ENCODE measurements at regions not wholly inside any gene's neighbourhood (a gene's known extent, or its start where the extent isn't known, plus 50 kb on each side); places are given as distances from the start of the nearest gene placed in this dataset.

GRCh38 chr7:26511866-26512265 is 220.2 kb downstream of the SNX10 start:
- Histone ChIP-seq H2BK12ac (ENCODE audit: low read depth, low read length) (no peak overlapping the region), H3K14ac (ENCODE audit: insufficient read length) (no peak overlapping the region), H2AK5ac (ENCODE audit: low read depth, low read length) (no peak overlapping the region), H2BK5ac (ENCODE audit: low read depth, low read length) (no peak overlapping the region), H2BK120ac (replicated peaks; ENCODE audit: low read depth, low read length) (no peak overlapping the region), H3K23me2 (ENCODE audit: low read depth, low read length) (no peaks in the 10 kb centered on the region), H3K56ac (replicated peaks; ENCODE audit: insufficient read length, low read depth, low read length) (no peak overlapping the region), H4K5ac (ENCODE audit: insufficient read length, low read depth, low read length) (no peak overlapping the region), H3K18ac (ENCODE audit: extremely low read depth, low read length) (no peak overlapping the region), H3K79me2 (ENCODE audit: control insufficient read depth in 1 of 2, insufficient read depth in 2 of 2, low read length in 2 of 2) (no peaks in the 10 kb centered on the region), H3K27ac (ENCODE audit: low read depth, low read length) (no peak overlapping the region), H4K91ac (replicated peaks; ENCODE audit: insufficient read length, low read length) (no peak overlapping the region), H3K4me1 (replicated peaks in 1 of 4; ENCODE audit: control insufficient read depth in 3 of 4, insufficient read depth in 4 of 4, low read length in 3 of 4) (peaks cover 0 to 8% (median 2%) of the 10 kb centered on the region in 4 experiments; a peak in 2 of 7 replicates), H3K79me1 (ENCODE audit: low read depth, low read length) (no peaks in the 10 kb centered on the region), H4K8ac (ENCODE audit: extremely low read depth, insufficient read depth, low read length) (no peak overlapping the region), H3K23ac (ENCODE audit: insufficient read length) (no peak overlapping the region), H2BK15ac (ENCODE audit: low read length) (no peak overlapping the region), H3K27me3 (replicated peaks in 1 of 4; ENCODE audit: control insufficient read depth in 3 of 4, extremely low read depth in 1 of 4, insufficient read depth in 3 of 4, low read length in 3 of 4) (no peaks in the 10 kb centered on the region; a peak in 1 of 7 replicates), H2AFZ (ENCODE audit: low read length) (no peak overlapping the region; the same call in 1 of the 2 replicates), H3K9ac (replicated peaks in 1 of 4; ENCODE audit: extremely low read depth in 1 of 4, low read depth in 3 of 4, low read length in 3 of 4) (no peak overlapping the region), H2BK20ac (ENCODE audit: low read length) (no peak overlapping the region), H3K4me2 (ENCODE audit: insufficient read depth in 1 of 2, low read depth in 2 of 2, low read length in 2 of 2) (no peak overlapping the region), H4K20me1 (replicated peaks in 1 of 2; ENCODE audit: control insufficient read depth in 1 of 2, insufficient read depth in 2 of 2, low read length in 2 of 2) (no peaks in the 10 kb centered on the region), H3K4me3 (ENCODE audit: extremely low read depth in 1 of 4, insufficient read depth in 2 of 4, low read depth in 3 of 4, low read length in 4 of 4) (no peak overlapping the region), H3K9me3 (ENCODE audit: insufficient read depth in 2 of 2, low read depth in 1 of 2, low read length in 1 of 2) (no peaks in the 10 kb centered on the region), H3K36me3 (ENCODE audit: control insufficient read depth in 2 of 4, insufficient read depth in 4 of 4, low read length in 3 of 4) (no peaks in the 10 kb centered on the region), H3K4ac (replicated peaks; ENCODE audit: insufficient read length, low read depth, low read length) (no peak overlapping the region)
- no peak for FAIRE-seq
- DNase-seq (ENCODE audit: low read depth in 1 of 2, low spot score in 2 of 2), result no peak
- WGBS, 2 experiments (ENCODE audit: extremely low coverage in 1 of 2, insufficient coverage in 1 of 2, insufficient read length in 1 of 2, insufficient replicate concordance in 2 of 2, low coverage in 1 of 2, low lambda C conversion rate in 2 of 2, missing lambda C conversion rate in 1 of 2), result 69% methylated on average over 6 of the region's 6 CpGs; no CpG with 5 or more reads in 1 of the 2 experiments
- TF ChIP-seq TBP (IDR thresholded peaks at IDR 0.05; ENCODE audit: low read depth, low read length), result no peak
- no peak for TF ChIP-seq JUND (IDR thresholded peaks at IDR 0.05; ENCODE audit: low read length)
- TF ChIP-seq, protein P1, sequence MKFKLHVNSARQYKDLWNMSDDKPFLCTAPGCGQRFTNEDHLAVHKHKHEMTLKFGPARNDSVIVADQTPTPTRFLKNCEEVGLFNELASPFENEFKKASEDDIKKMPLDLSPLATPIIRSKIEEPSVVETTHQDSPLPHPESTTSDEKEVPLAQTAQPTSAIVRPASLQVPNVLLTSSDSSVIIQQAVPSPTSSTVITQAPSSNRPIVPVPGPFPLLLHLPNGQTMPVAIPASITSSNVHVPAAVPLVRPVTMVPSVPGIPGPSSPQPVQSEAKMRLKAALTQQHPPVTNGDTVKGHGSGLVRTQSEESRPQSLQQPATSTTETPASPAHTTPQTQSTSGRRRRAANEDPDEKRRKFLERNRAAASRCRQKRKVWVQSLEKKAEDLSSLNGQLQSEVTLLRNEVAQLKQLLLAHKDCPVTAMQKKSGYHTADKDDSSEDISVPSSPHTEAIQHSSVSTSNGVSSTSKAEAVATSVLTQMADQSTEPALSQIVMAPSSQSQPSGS (IDR thresholded peaks at IDR 0.05; ENCODE audit: low read length), result no peak
- no peak for TF ChIP-seq KDM5A (IDR thresholded peaks at IDR 0.05; ENCODE audit: low read length)
- TF ChIP-seq BCL11A (IDR thresholded peaks at IDR 0.05; ENCODE audit: low read depth in 2 of 2, low read length in 2 of 2), result no peak
- no peak for TF ChIP-seq HDAC2 (IDR thresholded peaks at IDR 0.05; ENCODE audit: borderline replicate concordance in 1 of 2, low read depth in 2 of 2, low read length in 2 of 2)
- CTCF ChIA-PET (ENCODE audit: partially characterized antibody), result interaction anchor here (1.5 to 1.7 kb wide), 4 partner anchors 9 to 156 kb away, joined by 3 to 6 read pairs (median 3); no protein-coding TSS in a partner anchor
- POLR2A ChIA-PET (ENCODE audit: partially characterized antibody), result interaction anchor here (1.4 kb wide), 1 partner anchor 9 kb away, joined by 3 read pairs; no protein-coding TSS in a partner anchor
